NCI-H2081 (cell line): ENCODE measurements at regions not wholly inside any gene's neighbourhood (a gene's known extent, or its start where the extent isn't known, plus 50 kb on each side); places are given as distances from the start of the nearest gene placed in this dataset.

Experiments used
- DNase-seq, 2 experiments: peaks; one replicate each; lab custom pipeline; 2025; lab: John Stamatoyannopoulos, UW

GRCh38 chr16:6576113-6576512 lies 756.5 kb upstream of the RBFOX1 start:
- DNase-seq, result no peak

GRCh38 chr16:6574146-6574545 lies 758.5 kb upstream of the RBFOX1 start:
- DNase-seq, result no peak

- peak in 1 of 2 experiments; percentile 12 for DNase-seq
These were observed 759.1 kb upstream of the RBFOX1 start for GRCh38 chr16:6573577-6573976.

- no peak for DNase-seq
These were observed 761.6 kb upstream of the RBFOX1 start for GRCh38 chr16:6571044-6571443.

GRCh38 chr16:6570530-6570929 lies 762.1 kb upstream of the RBFOX1 start:
- DNase-seq, result no peak

- no peak for DNase-seq
These were observed 769.7 kb upstream of the RBFOX1 start for GRCh38 chr16:6562986-6563385.

- DNase-seq, result no peak
These were observed 772.1 kb upstream of the RBFOX1 start for GRCh38 chr16:6560306-6561100.

GRCh38 chr16:6558661-6559060 lies 774.0 kb upstream of the RBFOX1 start:
- DNase-seq, result no peak

GRCh38 chr16:6558126-6558525 lies 774.5 kb upstream of the RBFOX1 start:
- DNase-seq, result no peak

GRCh38 chr16:6557353-6558023 lies 775.2 kb upstream of the RBFOX1 start:
- DNase-seq, result no peak

- DNase-seq, result no peak
These were observed 783.2 kb upstream of the RBFOX1 start for GRCh38 chr16:6549415-6549814.

GRCh38 chr16:6548507-6548906 lies 784.1 kb upstream of the RBFOX1 start:
- DNase-seq, result no peak

- DNase-seq, result no peak
These were observed 785.5 kb upstream of the RBFOX1 start for GRCh38 chr16:6547131-6547530.

GRCh38 chr16:6545329-6545728 lies 787.3 kb upstream of the RBFOX1 start:
- no peak for DNase-seq

GRCh38 chr16:6541267-6541666 lies 791.4 kb upstream of the RBFOX1 start:
- no peak for DNase-seq

GRCh38 chr16:6536411-6536810 lies 796.2 kb upstream of the RBFOX1 start:
- no peak for DNase-seq

GRCh38 chr16:6531067-6531466 lies 801.6 kb upstream of the RBFOX1 start:
- DNase-seq, result no peak

GRCh38 chr16:6528217-6528616 lies 804.4 kb upstream of the RBFOX1 start:
- DNase-seq, result no peak

- DNase-seq, result no peak
These were observed 805.0 kb upstream of the RBFOX1 start for GRCh38 chr16:6527646-6528045.

- DNase-seq, result no peak
These were observed 808.1 kb upstream of the RBFOX1 start for GRCh38 chr16:6524501-6524900.

GRCh38 chr16:6517020-6517720 lies 815.5 kb upstream of the RBFOX1 start:
- DNase-seq, result no peak

GRCh38 chr16:6512512-6512911 lies 820.1 kb upstream of the RBFOX1 start:
- DNase-seq, result no peak

GRCh38 chr16:6510261-6510660 lies 822.4 kb upstream of the RBFOX1 start:
- no peak for DNase-seq
